ENCODE measurements at regions not wholly inside any gene's neighbourhood (a gene's known extent, or its start where the extent isn't known, plus 50 kb on each side); places are given as distances from the start of the nearest gene placed in this dataset.

GRCh38 chr2:211204902-211205301 is 648.5 kb downstream of the CPS1 start:
- H4K20me1 ChIP-seq (ENCODE audit: insufficient read depth, low read length), result no peaks in the 10 kb centered on the region
- no peaks in the 10 kb centered on the region for H3K4me1 Mint-ChIP-seq
- no peak overlapping the region for H2AFZ ChIP-seq (ENCODE audit: insufficient read depth, low read depth, low read length, poor library complexity, severe bottlenecking)
- TF ChIP-seq CTCF (IDR thresholded peaks at IDR 0.05), result no peak
- no peaks in the 10 kb centered on the region for H3K79me2 ChIP-seq (ENCODE audit: insufficient read depth, low read length)
- no peak overlapping the region for H3K9ac ChIP-seq (ENCODE audit: insufficient read depth, low read length, poor library complexity, severe bottlenecking)
- H3K27ac Mint-ChIP-seq, result no peak overlapping the region
- H3K4me3 ChIP-seq (replicated peaks in 1 of 3; ENCODE audit: low read depth in 2 of 3, low read length in 3 of 3), result no peak overlapping the region
- peaks cover 0 to 3% (median 2%) of the 10 kb centered on the region in 7 donors for H3K9me3 Mint-ChIP-seq
- no peaks in the 10 kb centered on the region for H3K36me3 Mint-ChIP-seq
- 80% methylated on average over 1 of the region's 6 CpGs for WGBS (ENCODE audit: insufficient coverage)
- no peak overlapping the region for H3K4me3 Mint-ChIP-seq
- H3K27me3 Mint-ChIP-seq (ENCODE audit: low read depth in 3 of 3), result no peaks in the 10 kb centered on the region
- no peaks in the 10 kb centered on the region for H3K9me3 ChIP-seq (replicated peaks in 1 of 2; ENCODE audit: control insufficient read depth in 1 of 2, insufficient read depth in 1 of 2, low read length in 2 of 2)
- DNase-seq, result no peak
- H3K4me2 ChIP-seq (replicated peaks; ENCODE audit: extremely low read depth, low read length, poor library complexity, severe bottlenecking), result no peak overlapping the region
- no peak overlapping the region for H3K27ac ChIP-seq (ENCODE audit: low read depth in 1 of 2, low read length in 2 of 2)
- no peaks in the 10 kb centered on the region for H3K4me1 ChIP-seq (ENCODE audit: control insufficient read depth in 1 of 2, insufficient read depth in 2 of 2, low read length in 2 of 2)
- H3K36me3 ChIP-seq (replicated peaks in 1 of 2; ENCODE audit: control insufficient read depth in 1 of 2, insufficient read depth in 2 of 2, low read length in 2 of 2), result no peaks in the 10 kb centered on the region
- H3K27me3 ChIP-seq (ENCODE audit: control insufficient read depth in 2 of 2, insufficient read depth in 2 of 2, low read length in 2 of 2), result no peaks in the 10 kb centered on the region
- intact Hi-C loops (cut with micrococcal nuclease), result no loop called here

DNA sequence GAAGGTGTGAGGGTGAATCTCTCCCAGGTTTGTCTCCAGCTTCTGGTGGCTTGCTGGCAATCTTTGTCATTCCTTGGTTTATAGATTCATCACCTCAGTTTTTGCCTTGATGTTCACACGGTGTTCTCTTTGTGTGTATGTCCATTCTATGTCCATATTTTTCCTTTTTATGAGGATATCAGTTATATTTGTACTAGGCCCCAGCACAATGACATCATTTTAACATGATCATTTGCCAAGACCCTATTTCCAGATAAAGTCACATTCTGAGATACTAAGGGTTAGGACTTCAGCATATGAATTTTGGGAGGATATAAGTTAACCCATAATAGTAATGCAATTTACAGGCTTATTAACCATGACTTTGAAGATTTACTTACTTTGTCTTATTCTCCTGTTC is 649.0 kb downstream of the CPS1 start:
- H3K36me3 Mint-ChIP-seq, result no peaks in the 10 kb centered on the region
- H3K4me1 Mint-ChIP-seq, result no peaks in the 10 kb centered on the region
- H3K79me2 ChIP-seq (ENCODE audit: insufficient read depth, low read length), result no peaks in the 10 kb centered on the region
- no peaks in the 10 kb centered on the region for H3K4me1 ChIP-seq (ENCODE audit: control insufficient read depth in 1 of 2, insufficient read depth in 2 of 2, low read length in 2 of 2)
- TF ChIP-seq CTCF (IDR thresholded peaks at IDR 0.05), result no peak
- no peak overlapping the region for H3K27ac Mint-ChIP-seq
- no CpG with 5 or more reads among the region's 1 CpG for WGBS (ENCODE audit: insufficient coverage)
- no peak overlapping the region for H3K4me3 Mint-ChIP-seq
- no peaks in the 10 kb centered on the region for H3K9me3 ChIP-seq (replicated peaks in 1 of 2; ENCODE audit: control insufficient read depth in 1 of 2, insufficient read depth in 1 of 2, low read length in 2 of 2)
- H3K9ac ChIP-seq (ENCODE audit: insufficient read depth, low read length, poor library complexity, severe bottlenecking), result no peak overlapping the region
- H4K20me1 ChIP-seq (ENCODE audit: insufficient read depth, low read length), result no peaks in the 10 kb centered on the region
- intact Hi-C loops (cut with micrococcal nuclease), result no loop called here
- H3K4me3 ChIP-seq (replicated peaks in 1 of 3; ENCODE audit: low read depth in 2 of 3, low read length in 3 of 3), result no peak overlapping the region
- peaks cover 0 to 3% (median 0%) of the 10 kb centered on the region in 7 donors for H3K9me3 Mint-ChIP-seq
- no peak overlapping the region for H3K4me2 ChIP-seq (replicated peaks; ENCODE audit: extremely low read depth, low read length, poor library complexity, severe bottlenecking)
- no peaks in the 10 kb centered on the region for H3K27me3 Mint-ChIP-seq (ENCODE audit: low read depth in 3 of 3)
- no peaks in the 10 kb centered on the region for H3K36me3 ChIP-seq (replicated peaks in 1 of 2; ENCODE audit: control insufficient read depth in 1 of 2, insufficient read depth in 2 of 2, low read length in 2 of 2)
- H3K27me3 ChIP-seq (ENCODE audit: control insufficient read depth in 2 of 2, insufficient read depth in 2 of 2, low read length in 2 of 2), result no peaks in the 10 kb centered on the region
- DNase-seq, result no peak
- no peak overlapping the region for H3K27ac ChIP-seq (ENCODE audit: low read depth in 1 of 2, low read length in 2 of 2)
- no peak overlapping the region for H2AFZ ChIP-seq (ENCODE audit: insufficient read depth, low read depth, low read length, poor library complexity, severe bottlenecking)
